ENCODE measurements at regions not wholly inside any gene's neighbourhood (a gene's known extent, or its start where the extent isn't known, plus 50 kb on each side); places are given as distances from the start of the nearest gene placed in this dataset.

DNA sequence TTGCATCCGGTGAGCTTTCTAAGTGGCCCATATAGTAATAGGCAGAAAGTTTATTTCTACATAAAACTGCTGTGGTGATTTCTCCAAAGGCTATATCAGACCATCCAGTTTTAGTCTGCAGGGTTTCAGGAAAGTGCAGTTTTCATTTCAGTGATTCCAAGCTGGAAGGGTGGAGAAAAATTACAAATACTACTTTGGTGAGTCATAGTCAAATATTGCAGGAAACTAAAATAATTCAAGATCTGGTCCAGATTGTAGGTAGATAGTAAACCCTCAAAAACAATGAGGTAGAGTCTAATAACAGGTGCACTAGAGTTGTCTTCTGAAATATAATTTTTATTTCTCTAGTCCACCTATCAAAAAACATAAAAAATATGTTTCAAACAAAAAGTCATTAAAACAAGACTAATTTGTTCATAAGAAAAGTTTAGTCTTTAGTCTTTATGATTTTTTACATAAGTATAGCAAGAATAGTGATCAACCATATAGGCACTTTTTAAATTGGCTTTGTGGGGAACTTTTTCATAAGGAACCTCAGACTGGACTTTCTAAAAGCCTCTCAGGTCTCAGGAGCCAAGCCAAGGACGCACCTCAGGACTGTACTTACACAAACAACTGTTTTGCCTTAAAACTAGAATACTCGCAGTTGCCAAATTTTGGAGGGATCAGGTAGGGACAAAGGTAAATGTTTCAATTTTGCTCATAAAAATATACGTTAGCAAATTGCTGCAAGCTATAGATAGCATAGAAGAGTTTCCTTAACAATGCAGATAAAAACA is 101.8 kb upstream of the TLR3 start:
- Histone ChIP-seq H3K27ac (ENCODE audit: low read depth in 1 of 2, low read length in 1 of 2) (no peak overlapping the region), H3K9me3 (ENCODE audit: control insufficient read depth in 2 of 2, insufficient read depth in 1 of 2, low read length in 1 of 2) (no peaks in the 10 kb centered on the region), H3K36me3 (ENCODE audit: control insufficient read depth in 2 of 2, insufficient read depth in 2 of 2, low read length in 1 of 2) (no peaks in the 10 kb centered on the region), H3K27me3 (ENCODE audit: control insufficient read depth in 2 of 2, insufficient read depth in 1 of 2, low read length in 1 of 2) (no peaks in the 10 kb centered on the region), H3K4me1 (ENCODE audit: control insufficient read depth in 2 of 2, insufficient read depth in 2 of 2, low read length in 2 of 2) (no peaks in the 10 kb centered on the region), H3K4me3 (ENCODE audit: low read length in 2 of 2) (no peak overlapping the region)
- no peak for DNase-seq (ENCODE audit: low read depth in 6 of 9, low spot score in 9 of 9)
- 94% methylated on average over 4 of the region's 4 CpGs for WGBS

DNA sequence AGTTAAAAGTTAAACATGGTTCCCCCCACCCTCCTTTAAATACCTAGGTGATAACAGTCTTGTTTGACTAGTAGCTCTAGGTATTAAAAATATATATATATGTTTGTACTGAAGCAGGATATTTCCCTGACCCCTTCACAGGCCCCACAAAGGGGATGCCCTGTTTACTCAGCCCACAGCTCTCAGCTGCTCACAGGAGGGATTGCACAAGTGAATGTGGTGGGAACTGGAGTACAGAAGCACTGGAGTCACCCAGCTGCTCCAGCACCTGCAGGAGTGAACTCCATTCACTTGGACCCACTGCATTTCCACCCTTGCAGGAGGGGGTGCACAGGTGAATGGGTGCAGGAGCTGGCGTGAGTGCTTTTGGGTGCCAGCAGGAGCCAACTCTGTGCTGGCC is 99.3 kb upstream of the TLR3 start:
- WGBS, result 95% methylated on average over 1 of the region's 1 CpG
- Histone ChIP-seq H3K4me1 (ENCODE audit: control insufficient read depth in 2 of 2, insufficient read depth in 2 of 2, low read length in 2 of 2) (no peaks in the 10 kb centered on the region), H3K9me3 (ENCODE audit: control insufficient read depth in 2 of 2, insufficient read depth in 1 of 2, low read length in 1 of 2) (no peaks in the 10 kb centered on the region), H3K4me3 (ENCODE audit: low read length in 2 of 2) (no peak overlapping the region), H3K27me3 (ENCODE audit: control insufficient read depth in 2 of 2, insufficient read depth in 1 of 2, low read length in 1 of 2) (no peaks in the 10 kb centered on the region), H3K36me3 (ENCODE audit: control insufficient read depth in 2 of 2, insufficient read depth in 2 of 2, low read length in 1 of 2) (no peaks in the 10 kb centered on the region), H3K27ac (ENCODE audit: low read depth in 1 of 2, low read length in 1 of 2) (no peak overlapping the region)
- DNase-seq (ENCODE audit: low read depth in 6 of 9, low spot score in 9 of 9), result no peak

DNA sequence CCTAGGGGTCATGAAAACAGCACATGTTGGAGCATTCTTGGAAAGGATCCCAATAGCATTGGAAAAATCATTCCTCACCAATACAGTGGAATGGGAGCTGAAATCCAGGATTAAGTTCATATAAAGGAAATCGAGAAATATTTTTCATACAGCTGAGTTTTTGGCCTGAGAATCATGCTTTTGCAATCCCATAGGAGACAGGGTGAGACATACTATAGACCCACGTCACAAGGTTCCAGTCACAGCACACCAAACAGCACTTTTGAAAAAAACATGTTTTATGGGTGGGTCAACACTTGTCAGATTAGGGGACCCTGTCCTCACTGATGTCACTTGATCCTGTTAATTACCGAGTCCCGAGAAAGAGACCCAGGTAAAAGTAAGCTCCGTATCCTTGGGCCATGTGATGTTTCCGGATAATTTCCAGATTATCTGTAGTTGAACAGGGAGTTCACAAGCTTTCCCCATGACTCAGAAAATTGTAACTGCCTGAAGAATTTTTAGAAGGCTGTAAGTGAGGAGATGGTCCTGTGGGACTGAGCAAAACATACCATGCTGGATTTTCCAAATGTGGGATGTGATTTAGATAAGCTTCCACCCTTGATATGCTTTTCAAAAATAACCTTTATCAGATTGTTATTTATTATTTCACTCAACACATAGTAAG is 80.9 kb upstream of the TLR3 start:
- no peak for DNase-seq (ENCODE audit: low read depth in 6 of 9, low spot score in 9 of 9)
- Histone ChIP-seq H3K4me3 (ENCODE audit: low read length in 2 of 2) (no peak overlapping the region), H3K4me1 (ENCODE audit: control insufficient read depth in 2 of 2, insufficient read depth in 2 of 2, low read length in 2 of 2) (no peaks in the 10 kb centered on the region), H3K27me3 (ENCODE audit: control insufficient read depth in 2 of 2, insufficient read depth in 1 of 2, low read length in 1 of 2) (no peaks in the 10 kb centered on the region), H3K9me3 (ENCODE audit: control insufficient read depth in 2 of 2, insufficient read depth in 1 of 2, low read length in 1 of 2) (no peaks in the 10 kb centered on the region), H3K27ac (ENCODE audit: low read depth in 1 of 2, low read length in 1 of 2) (no peak overlapping the region), H3K36me3 (ENCODE audit: control insufficient read depth in 2 of 2, insufficient read depth in 2 of 2, low read length in 1 of 2) (no peaks in the 10 kb centered on the region)
- WGBS, result 94% methylated on average over 6 of the region's 6 CpGs

DNA sequence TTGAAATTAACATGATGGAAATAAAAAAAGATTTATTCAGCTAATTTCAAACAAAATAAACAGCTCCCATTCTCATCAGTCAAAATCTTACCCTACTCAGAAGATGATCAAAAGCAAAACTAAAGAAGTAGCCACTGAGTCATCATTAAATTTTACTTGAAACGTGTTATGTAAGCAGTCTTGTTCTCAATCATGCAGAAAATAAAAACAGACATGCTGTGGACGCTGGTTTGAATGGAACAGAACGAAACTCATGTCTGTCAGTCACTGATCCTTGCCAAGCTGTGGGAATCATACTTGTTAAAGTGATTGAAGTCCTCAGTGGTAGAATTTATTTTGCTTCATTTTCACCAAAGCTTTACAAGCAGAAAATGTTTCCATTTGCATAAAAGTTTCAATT is 77.2 kb upstream of the TLR3 start:
- Histone ChIP-seq H3K4me1 (ENCODE audit: control insufficient read depth in 2 of 2, insufficient read depth in 2 of 2, low read length in 2 of 2) (no peaks in the 10 kb centered on the region), H3K9me3 (ENCODE audit: control insufficient read depth in 2 of 2, insufficient read depth in 1 of 2, low read length in 1 of 2) (no peaks in the 10 kb centered on the region), H3K27me3 (ENCODE audit: control insufficient read depth in 2 of 2, insufficient read depth in 1 of 2, low read length in 1 of 2) (no peaks in the 10 kb centered on the region), H3K36me3 (ENCODE audit: control insufficient read depth in 2 of 2, insufficient read depth in 2 of 2, low read length in 1 of 2) (no peaks in the 10 kb centered on the region), H3K27ac (ENCODE audit: low read depth in 1 of 2, low read length in 1 of 2) (no peak overlapping the region), H3K4me3 (ENCODE audit: low read length in 2 of 2) (no peak overlapping the region)
- no peak for DNase-seq (ENCODE audit: low read depth in 6 of 9, low spot score in 9 of 9)
- 84% methylated on average over 3 of the region's 3 CpGs for WGBS

DNA sequence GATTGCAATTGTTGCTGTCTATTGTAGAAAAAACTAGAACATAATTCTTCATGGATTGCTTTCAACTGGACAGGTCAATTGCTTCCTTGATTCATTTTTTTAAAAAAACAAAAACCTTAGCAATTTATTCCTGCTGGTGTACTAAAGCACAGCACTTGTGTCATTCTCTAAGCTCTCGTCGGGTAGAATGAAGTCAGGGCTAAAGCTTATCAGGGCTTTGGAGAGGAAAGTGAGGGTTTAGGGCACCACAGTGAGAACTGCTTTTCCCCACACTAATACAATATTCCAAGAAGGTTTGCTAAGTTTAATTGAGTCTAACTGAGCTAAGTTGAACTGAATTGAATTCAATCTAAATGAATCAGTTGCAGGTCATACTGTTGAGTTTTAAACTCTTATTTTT is 76.4 kb upstream of the TLR3 start:
- WGBS, result 93% methylated on average over 2 of the region's 2 CpGs
- H3K36me3 ChIP-seq (ENCODE audit: control insufficient read depth in 2 of 2, insufficient read depth in 2 of 2, low read length in 1 of 2), result no peaks in the 10 kb centered on the region
- DNase-seq (ENCODE audit: low read depth in 6 of 9, low spot score in 9 of 9), result no peak
- H3K27ac ChIP-seq (ENCODE audit: low read depth in 1 of 2, low read length in 1 of 2), result no peak overlapping the region
- no peaks in the 10 kb centered on the region for H3K9me3 ChIP-seq (ENCODE audit: control insufficient read depth in 2 of 2, insufficient read depth in 1 of 2, low read length in 1 of 2)
- no peaks in the 10 kb centered on the region for H3K4me1 ChIP-seq (ENCODE audit: control insufficient read depth in 2 of 2, insufficient read depth in 2 of 2, low read length in 2 of 2)
- no peaks in the 10 kb centered on the region for H3K27me3 ChIP-seq (ENCODE audit: control insufficient read depth in 2 of 2, insufficient read depth in 1 of 2, low read length in 1 of 2)
- no peak overlapping the region for H3K4me3 ChIP-seq (ENCODE audit: low read length in 2 of 2)

DNA sequence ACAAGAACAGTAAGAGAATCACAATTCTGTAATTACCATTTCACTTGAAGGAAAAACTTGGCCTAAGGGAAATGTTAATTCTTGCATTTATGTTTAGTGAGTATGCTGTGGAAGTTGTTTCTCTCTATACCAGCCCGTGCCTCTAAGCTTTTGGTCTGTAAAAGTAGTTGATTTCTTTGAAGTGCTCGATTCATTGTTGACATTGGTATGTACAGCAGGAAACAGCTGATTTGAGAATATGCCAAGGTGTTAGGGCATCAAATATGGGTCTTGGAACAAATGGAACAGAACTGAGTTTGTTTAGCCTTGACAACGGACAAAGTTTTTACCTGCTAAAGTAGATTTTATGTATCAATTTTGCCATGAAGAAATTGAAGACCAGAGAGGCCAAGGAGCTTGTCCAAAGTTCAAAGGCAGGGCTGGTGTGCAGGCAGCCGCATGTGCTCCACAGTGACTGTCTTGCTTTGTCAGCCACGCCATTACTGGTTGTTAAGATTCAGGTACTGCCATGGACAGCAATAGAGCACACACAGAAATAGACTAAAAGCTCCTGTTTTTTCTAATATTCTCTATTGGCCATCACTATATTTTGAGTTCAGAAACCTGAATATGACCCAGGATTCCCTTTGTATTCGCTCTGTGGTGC is 75.5 kb upstream of the TLR3 start:
- DNase-seq (ENCODE audit: low read depth in 6 of 9, low spot score in 9 of 9), result no peak
- H3K4me1 ChIP-seq (ENCODE audit: control insufficient read depth in 2 of 2, insufficient read depth in 2 of 2, low read length in 2 of 2), result no peaks in the 10 kb centered on the region
- no peaks in the 10 kb centered on the region for H3K27me3 ChIP-seq (ENCODE audit: control insufficient read depth in 2 of 2, insufficient read depth in 1 of 2, low read length in 1 of 2)
- H3K9me3 ChIP-seq (ENCODE audit: control insufficient read depth in 2 of 2, insufficient read depth in 1 of 2, low read length in 1 of 2), result no peaks in the 10 kb centered on the region
- WGBS, result 82% methylated on average over 6 of the region's 6 CpGs
- no peak overlapping the region for H3K27ac ChIP-seq (ENCODE audit: low read depth in 1 of 2, low read length in 1 of 2)
- no peak overlapping the region for H3K4me3 ChIP-seq (ENCODE audit: low read length in 2 of 2)
- H3K36me3 ChIP-seq (ENCODE audit: control insufficient read depth in 2 of 2, insufficient read depth in 2 of 2, low read length in 1 of 2), result no peaks in the 10 kb centered on the region

DNA sequence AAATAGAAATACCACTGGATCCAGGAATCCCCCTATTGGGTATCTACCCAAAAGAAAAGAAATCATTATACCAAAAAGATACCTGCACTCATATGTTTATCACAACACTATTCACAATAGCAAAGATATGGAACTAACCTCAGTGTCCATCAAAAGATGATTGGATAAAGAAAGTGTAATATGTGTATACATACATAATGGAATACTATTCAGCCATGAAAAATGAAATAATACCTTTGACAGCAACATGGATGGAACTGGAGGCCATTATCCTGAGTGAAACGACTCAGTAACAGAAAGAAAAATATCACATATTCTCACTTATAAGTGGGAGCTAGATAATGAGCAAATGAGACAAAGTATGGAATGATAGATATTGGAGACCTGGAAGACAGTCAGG is 74.2 kb upstream of the TLR3 start:
- Histone ChIP-seq H3K27me3 (ENCODE audit: control insufficient read depth in 2 of 2, insufficient read depth in 1 of 2, low read length in 1 of 2) (no peaks in the 10 kb centered on the region), H3K9me3 (ENCODE audit: control insufficient read depth in 2 of 2, insufficient read depth in 1 of 2, low read length in 1 of 2) (no peaks in the 10 kb centered on the region), H3K36me3 (ENCODE audit: control insufficient read depth in 2 of 2, insufficient read depth in 2 of 2, low read length in 1 of 2) (no peaks in the 10 kb centered on the region), H3K27ac (ENCODE audit: low read depth in 1 of 2, low read length in 1 of 2) (no peak overlapping the region), H3K4me1 (ENCODE audit: control insufficient read depth in 2 of 2, insufficient read depth in 2 of 2, low read length in 2 of 2) (no peaks in the 10 kb centered on the region), H3K4me3 (ENCODE audit: low read length in 2 of 2) (no peak overlapping the region)
- 82% methylated on average over 1 of the region's 1 CpG for WGBS
- DNase-seq (ENCODE audit: low read depth in 6 of 9, low spot score in 9 of 9), result no peak

DNA sequence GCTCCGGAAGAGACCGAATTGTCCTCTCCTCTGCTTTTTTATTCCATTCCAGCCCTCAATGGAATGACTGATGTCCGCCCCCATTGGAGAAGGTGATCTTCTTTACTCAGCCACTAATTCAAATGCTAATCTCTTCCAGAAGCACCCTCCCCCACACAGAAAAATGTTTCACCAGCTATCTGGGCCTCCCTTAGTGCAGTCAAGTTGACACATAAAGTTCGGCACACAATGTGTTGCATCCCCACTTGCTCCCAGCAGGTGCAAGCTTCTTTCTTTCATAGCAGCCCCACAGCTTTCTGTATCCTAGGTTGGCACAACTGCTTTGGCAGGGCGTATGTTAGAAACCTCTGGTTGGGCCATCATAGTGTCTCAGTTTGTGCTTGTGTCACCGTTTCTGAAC is 73.3 kb upstream of the TLR3 start:
- Histone ChIP-seq H3K4me3 (ENCODE audit: low read length in 2 of 2) (no peak overlapping the region), H3K27me3 (ENCODE audit: control insufficient read depth in 2 of 2, insufficient read depth in 1 of 2, low read length in 1 of 2) (no peaks in the 10 kb centered on the region), H3K36me3 (ENCODE audit: control insufficient read depth in 2 of 2, insufficient read depth in 2 of 2, low read length in 1 of 2) (no peaks in the 10 kb centered on the region), H3K27ac (ENCODE audit: low read depth in 1 of 2, low read length in 1 of 2) (no peak overlapping the region), H3K4me1 (ENCODE audit: control insufficient read depth in 2 of 2, insufficient read depth in 2 of 2, low read length in 2 of 2) (no peaks in the 10 kb centered on the region), H3K9me3 (ENCODE audit: control insufficient read depth in 2 of 2, insufficient read depth in 1 of 2, low read length in 1 of 2) (no peaks in the 10 kb centered on the region)
- no peak for DNase-seq (ENCODE audit: low read depth in 6 of 9, low spot score in 9 of 9)
- 98% methylated on average over 6 of the region's 6 CpGs for WGBS

DNA sequence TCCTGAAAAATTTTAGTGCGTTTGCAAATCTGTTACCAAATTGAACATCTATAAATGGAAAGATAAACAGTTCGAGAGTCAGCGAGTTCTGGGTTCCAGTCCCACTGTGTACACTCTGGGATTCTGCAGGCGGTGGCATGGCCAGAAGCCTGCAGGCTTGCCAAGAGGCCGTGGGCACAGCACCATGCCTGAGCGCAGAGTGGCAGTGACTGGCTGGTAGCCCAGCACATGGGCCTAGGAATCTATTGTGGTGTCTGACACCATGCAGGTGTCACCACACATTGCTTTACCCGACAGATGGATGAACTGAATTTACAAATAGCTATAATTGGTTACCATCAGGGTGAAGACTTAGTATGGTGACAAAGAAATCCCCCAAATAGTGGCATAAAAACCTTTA is 71.7 kb upstream of the TLR3 start:
- WGBS, result 93% methylated on average over 7 of the region's 7 CpGs
- H3K36me3 ChIP-seq (ENCODE audit: control insufficient read depth in 2 of 2, insufficient read depth in 2 of 2, low read length in 1 of 2), result no peaks in the 10 kb centered on the region
- no peaks in the 10 kb centered on the region for H3K27me3 ChIP-seq (ENCODE audit: control insufficient read depth in 2 of 2, insufficient read depth in 1 of 2, low read length in 1 of 2)
- H3K4me3 ChIP-seq (ENCODE audit: low read length in 2 of 2), result no peak overlapping the region
- DNase-seq (ENCODE audit: low read depth in 6 of 9, low spot score in 9 of 9), result no peak
- no peaks in the 10 kb centered on the region for H3K9me3 ChIP-seq (ENCODE audit: control insufficient read depth in 2 of 2, insufficient read depth in 1 of 2, low read length in 1 of 2)
- H3K27ac ChIP-seq (ENCODE audit: low read depth in 1 of 2, low read length in 1 of 2), result no peak overlapping the region
- no peaks in the 10 kb centered on the region for H3K4me1 ChIP-seq (ENCODE audit: control insufficient read depth in 2 of 2, insufficient read depth in 2 of 2, low read length in 2 of 2)

Measured in thymus (tissue), 11 donors.